AG04449 (cell line): ENCODE measurements at regions not wholly inside any gene's neighbourhood (a gene's known extent, or its start where the extent isn't known, plus 50 kb on each side); places are given as distances from the start of the nearest gene placed in this dataset.

Experiments
- CTCF ChIA-PET: fragments of 350-600 bp; formaldehyde crosslinking; extraction: SDS; loops from one replicate; lab custom pipeline; 2021; ENCODE audit warnings: antibody characterized with exemption; lab: Yijun Ruan, JAX
- POLR2A ChIA-PET: fragments of 400-600, 350-600 bp; formaldehyde crosslinking; extraction: SDS; loops from one replicate; lab custom pipeline; 2020; ENCODE audit warnings: antibody characterized with exemption, inconsistent platforms; lab: Yijun Ruan, JAX
- DNase-seq: peaks from one replicate; pipeline ENCODE4 v3.0.0-alpha.2; 2010; ENCODE audit warnings: low read depth, low spot score
- H3K4me3 ChIP-seq: 2 replicates; pipeline ENCODE4 v1.5.1; 2011; ENCODE audit warnings: low read depth, mild to moderate bottlenecking, control low read depth, low read length
- TF ChIP-seq, protein P1 (sequence below): IDR thresholded peaks from one replicate; pipeline ENCODE4 v1.5.1; 2011; ENCODE audit warnings: mild to moderate bottlenecking, moderate library complexity, low read length, control low read depth, inconsistent platforms; ENCODE audit not compliant: insufficient read depth; ENCODE audit errors: missing control alignments

DNA sequence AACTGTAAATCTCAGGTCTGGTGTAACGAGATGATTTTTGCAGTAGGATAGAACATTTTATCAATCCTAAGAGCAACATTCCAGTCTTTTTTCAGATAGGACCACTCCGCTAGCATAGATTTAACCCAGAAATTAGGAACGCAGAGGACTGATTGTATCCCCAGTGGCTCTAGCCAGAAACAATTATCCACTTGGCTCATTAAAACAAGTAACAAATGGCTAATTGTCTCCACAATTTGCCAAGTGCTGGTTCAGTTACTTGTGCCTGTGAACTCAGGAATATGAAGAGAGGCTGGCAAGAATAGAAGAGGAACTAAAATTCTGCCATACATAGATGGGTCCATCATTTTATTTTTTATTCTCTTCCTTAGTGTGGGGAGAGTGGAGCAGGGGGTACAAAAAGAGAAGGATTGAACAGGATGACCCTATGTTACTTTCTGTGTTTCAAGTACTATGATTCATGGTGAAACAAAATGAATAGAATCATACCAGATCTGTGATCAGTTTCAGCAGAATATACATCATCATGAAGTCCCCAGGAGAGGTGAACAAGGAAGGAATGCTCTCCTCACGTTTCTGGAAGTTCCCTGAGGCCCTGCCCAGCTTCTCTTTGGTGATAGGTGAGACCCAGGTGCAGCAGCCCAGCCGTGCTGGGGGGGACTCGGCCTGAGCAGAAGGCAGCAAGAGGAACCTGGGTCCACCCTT lies 121.6 kb downstream of the ARL4C start:
- no peak overlapping the region for H3K4me3 ChIP-seq
- TF ChIP-seq, protein P1, sequence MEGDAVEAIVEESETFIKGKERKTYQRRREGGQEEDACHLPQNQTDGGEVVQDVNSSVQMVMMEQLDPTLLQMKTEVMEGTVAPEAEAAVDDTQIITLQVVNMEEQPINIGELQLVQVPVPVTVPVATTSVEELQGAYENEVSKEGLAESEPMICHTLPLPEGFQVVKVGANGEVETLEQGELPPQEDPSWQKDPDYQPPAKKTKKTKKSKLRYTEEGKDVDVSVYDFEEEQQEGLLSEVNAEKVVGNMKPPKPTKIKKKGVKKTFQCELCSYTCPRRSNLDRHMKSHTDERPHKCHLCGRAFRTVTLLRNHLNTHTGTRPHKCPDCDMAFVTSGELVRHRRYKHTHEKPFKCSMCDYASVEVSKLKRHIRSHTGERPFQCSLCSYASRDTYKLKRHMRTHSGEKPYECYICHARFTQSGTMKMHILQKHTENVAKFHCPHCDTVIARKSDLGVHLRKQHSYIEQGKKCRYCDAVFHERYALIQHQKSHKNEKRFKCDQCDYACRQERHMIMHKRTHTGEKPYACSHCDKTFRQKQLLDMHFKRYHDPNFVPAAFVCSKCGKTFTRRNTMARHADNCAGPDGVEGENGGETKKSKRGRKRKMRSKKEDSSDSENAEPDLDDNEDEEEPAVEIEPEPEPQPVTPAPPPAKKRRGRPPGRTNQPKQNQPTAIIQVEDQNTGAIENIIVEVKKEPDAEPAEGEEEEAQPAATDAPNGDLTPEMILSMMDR = no peak
- ChIA-PET CTCF (no interaction called here), POLR2A (no interaction called here)
- DNase-seq = no peak

DNA sequence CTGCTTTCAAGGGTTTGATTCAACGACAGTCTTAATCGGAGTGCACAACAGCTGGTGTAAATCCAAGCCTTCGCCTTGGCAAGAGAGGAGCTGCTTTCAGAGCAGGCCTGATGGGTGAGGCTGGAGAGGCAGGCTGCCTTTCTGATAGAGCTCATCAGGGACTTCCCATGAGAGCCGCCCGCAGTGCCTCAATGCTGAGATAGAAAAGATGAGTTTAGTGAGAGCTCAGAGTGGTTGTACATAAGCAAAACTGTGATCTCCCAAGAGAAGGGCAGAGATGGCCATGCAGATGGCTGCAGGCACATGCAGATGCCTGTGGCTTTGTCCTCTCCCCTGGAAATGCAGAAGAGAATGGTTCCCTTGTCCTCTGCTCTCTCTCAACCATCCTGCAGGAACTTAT lies 122.1 kb downstream of the ARL4C start:
- no peak overlapping the region for H3K4me3 ChIP-seq
- CTCF ChIA-PET = interaction anchor here (1.5 kb wide), 1 partner anchor 12 kb away, joined by 4 read pairs; no protein-coding TSS in a partner anchor
- TF ChIP-seq, protein P1 = no peak
- no peak for DNase-seq
- POLR2A ChIA-PET = no interaction called here

- CTCF ChIA-PET = interaction anchor here (1.5 kb wide), 1 partner anchor 11 kb away, joined by 4 read pairs; no protein-coding TSS in a partner anchor
- DNase-seq = no peak
- TF ChIP-seq, protein P1 = no peak
- H3K4me3 ChIP-seq = no peak overlapping the region
- POLR2A ChIA-PET = no interaction called here
Observed at GRCh38 chr2:234374150-234374508, 122.8 kb downstream of the ARL4C start.

- CTCF ChIA-PET = interaction anchor here (0.6 to 1.5 kb wide), 5 partner anchors 9 to 396 kb away, joined by 3 to 4 read pairs (median 3); no protein-coding TSS in a partner anchor
- H3K4me3 ChIP-seq = no peak overlapping the region
- DNase-seq = no peak
- TF ChIP-seq, protein P1 = no peak
- POLR2A ChIA-PET = no interaction called here
Observed at GRCh38 chr2:234373481-234374149, 123.3 kb downstream of the ARL4C start.

- DNase-seq = no peak
- CTCF ChIA-PET = interaction anchor here (0.6 to 1.4 kb wide), 4 partner anchors 9 to 395 kb away, joined by 3 to 4 read pairs (median 3); no protein-coding TSS in a partner anchor
- POLR2A ChIA-PET = no interaction called here
Observed at GRCh38 chr2:234373060-234373459, 123.8 kb downstream of the ARL4C start.

More at GRCh38 chr2:234373060-234373459, 123.8 kb downstream of the ARL4C start:
- H3K4me3 ChIP-seq = no peak overlapping the region
- TF ChIP-seq, protein P1 = no peak
